Transverse colon (tissue), 4 donors: ENCODE measurements at regions not wholly inside any gene's neighbourhood (a gene's known extent, or its start where the extent isn't known, plus 50 kb on each side); places are given as distances from the start of the nearest gene placed in this dataset.

Experiments
- CTCF ChIP-seq, 5 experiments: fragments of 200-600 bp in 3 of 5; fragments of 450-650 bp in 2 of 5; sonication (generic) in 3 of 5; IDR thresholded peaks; 1 replicate in 2 of 5; 2 replicates in 3 of 5; pipeline ENCODE4 v1.5.1; 2016 to 2017; ENCODE audit warnings: antibody characterized with exemption in 5 of 5, inconsistent platforms in 3 of 5, mild to moderate bottlenecking in 2 of 5, moderate library complexity in 1 of 5
- EP300 ChIP-seq: sonication (generic); formaldehyde crosslinking; IDR thresholded peaks from one replicate; pipeline ENCODE4 v1.6.1; 2017; ENCODE audit warnings: antibody characterized with exemption, low read depth
- POLR2AphosphoS5 ChIP-seq, 3 donors: sonication (generic); formaldehyde crosslinking; IDR thresholded peaks; one replicate each; pipeline ENCODE4 v1.6.1; 2016; ENCODE audit warnings: antibody characterized with exemption in 3 of 3

DNA sequence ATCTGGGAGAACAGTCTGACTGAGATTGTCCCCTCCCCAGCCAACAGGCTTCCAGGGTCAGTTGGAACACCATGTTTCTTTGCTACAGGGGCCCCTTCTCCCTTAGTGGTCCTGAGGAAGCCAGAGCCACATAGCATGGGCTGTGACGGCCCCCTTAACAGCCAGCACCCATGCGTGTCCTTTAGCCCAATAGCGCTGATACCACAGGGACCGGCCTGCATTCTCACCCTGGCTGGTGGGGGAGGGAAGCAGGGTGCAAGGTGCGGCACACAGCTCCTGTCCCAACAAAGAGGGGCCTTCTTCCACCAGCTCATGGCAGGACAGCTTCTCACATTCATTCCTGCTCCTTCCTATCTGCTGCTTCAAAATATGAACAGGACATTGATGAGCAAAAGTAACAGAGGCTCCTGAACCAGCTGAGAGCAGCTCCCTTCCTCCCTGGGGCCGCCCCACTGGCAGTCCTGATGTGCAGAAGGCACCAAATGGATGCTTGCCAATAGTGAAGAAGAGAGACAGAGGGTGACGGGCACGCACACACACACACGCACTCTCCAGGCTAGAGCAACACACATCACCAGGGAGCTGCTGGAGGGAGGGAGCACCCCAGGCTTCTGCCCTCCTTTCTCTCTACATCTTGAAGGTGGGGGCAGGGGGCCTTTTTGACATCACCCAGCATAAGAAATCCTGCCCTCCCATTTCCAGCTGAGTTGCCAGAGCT, 99.4 kb downstream of the CRYAA start:
- TF ChIP-seq CTCF (IDR thresholded peaks at IDR 0.05) (no peak), EP300 (no peak), POLR2AphosphoS5 (IDR thresholded peaks at IDR 0.05) (no peak)
